PC-9 (cell line): ENCODE measurements at regions not wholly inside any gene's neighbourhood (a gene's known extent, or its start where the extent isn't known, plus 50 kb on each side); places are given as distances from the start of the nearest gene placed in this dataset.

Experiments
- EZH2 ChIP-seq: fragments of 200-600 bp; sonication (generic); IDR thresholded peaks from 2 replicates; pipeline ENCODE4 v1.8.0; 2017; ENCODE audit warnings: antibody characterized with exemption, low read depth
- TF ChIP-seq, protein P1 (sequence below): fragments of 200-600 bp; sonication (generic); conservative IDR thresholded peaks from 2 replicates; pipeline ENCODE4 v1.6.1; 2017; ENCODE audit warnings: mixed run types, antibody characterized with exemption, mild to moderate bottlenecking, moderate library complexity

DNA sequence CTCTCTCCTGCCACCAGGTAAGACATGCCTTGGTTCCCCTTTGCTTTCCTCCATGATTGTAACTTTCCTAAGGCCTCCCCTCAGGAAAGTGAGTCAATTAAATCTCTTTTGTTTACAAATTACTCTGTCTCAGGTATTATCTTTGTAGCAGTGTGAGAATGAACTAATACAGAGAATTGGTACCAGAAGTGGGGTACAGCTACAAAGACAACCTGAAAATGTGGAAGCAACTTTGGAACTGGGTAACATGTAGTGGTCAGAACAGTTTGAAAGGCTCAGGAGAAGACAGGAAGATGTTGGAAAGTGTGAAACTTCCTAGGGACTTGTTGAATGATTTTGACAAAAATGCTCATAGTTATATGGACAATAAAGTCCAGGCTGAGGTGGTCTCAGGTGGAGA, 97.2 kb downstream of the FAM170A start:
- TF ChIP-seq, protein P1, sequence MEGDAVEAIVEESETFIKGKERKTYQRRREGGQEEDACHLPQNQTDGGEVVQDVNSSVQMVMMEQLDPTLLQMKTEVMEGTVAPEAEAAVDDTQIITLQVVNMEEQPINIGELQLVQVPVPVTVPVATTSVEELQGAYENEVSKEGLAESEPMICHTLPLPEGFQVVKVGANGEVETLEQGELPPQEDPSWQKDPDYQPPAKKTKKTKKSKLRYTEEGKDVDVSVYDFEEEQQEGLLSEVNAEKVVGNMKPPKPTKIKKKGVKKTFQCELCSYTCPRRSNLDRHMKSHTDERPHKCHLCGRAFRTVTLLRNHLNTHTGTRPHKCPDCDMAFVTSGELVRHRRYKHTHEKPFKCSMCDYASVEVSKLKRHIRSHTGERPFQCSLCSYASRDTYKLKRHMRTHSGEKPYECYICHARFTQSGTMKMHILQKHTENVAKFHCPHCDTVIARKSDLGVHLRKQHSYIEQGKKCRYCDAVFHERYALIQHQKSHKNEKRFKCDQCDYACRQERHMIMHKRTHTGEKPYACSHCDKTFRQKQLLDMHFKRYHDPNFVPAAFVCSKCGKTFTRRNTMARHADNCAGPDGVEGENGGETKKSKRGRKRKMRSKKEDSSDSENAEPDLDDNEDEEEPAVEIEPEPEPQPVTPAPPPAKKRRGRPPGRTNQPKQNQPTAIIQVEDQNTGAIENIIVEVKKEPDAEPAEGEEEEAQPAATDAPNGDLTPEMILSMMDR = no peak
- TF ChIP-seq EZH2 = no peak
